ENCODE measurements at regions not wholly inside any gene's neighbourhood (a gene's known extent, or its start where the extent isn't known, plus 50 kb on each side); places are given as distances from the start of the nearest gene placed in this dataset.

DNA sequence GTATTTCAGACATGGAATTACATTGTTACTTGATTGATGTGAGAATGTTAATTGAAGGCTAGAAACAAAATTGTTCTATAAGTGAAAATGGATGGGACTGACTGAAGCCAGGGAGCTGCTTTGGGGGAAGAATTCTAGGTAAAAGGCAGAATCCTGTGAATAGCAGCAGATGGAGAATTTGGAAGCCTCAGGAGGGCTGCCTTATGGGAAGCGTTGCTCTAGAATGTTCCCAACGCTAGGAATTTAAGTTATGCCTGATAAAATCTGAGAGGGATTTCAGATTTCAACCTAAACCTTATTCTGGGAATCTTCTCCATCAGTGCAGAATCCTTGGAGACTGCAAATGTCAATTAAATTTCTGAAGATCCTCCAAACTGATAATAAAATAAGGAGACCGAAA lies 858.2 kb upstream of the FLRT2 start:
- TF ChIP-seq, protein P1, sequence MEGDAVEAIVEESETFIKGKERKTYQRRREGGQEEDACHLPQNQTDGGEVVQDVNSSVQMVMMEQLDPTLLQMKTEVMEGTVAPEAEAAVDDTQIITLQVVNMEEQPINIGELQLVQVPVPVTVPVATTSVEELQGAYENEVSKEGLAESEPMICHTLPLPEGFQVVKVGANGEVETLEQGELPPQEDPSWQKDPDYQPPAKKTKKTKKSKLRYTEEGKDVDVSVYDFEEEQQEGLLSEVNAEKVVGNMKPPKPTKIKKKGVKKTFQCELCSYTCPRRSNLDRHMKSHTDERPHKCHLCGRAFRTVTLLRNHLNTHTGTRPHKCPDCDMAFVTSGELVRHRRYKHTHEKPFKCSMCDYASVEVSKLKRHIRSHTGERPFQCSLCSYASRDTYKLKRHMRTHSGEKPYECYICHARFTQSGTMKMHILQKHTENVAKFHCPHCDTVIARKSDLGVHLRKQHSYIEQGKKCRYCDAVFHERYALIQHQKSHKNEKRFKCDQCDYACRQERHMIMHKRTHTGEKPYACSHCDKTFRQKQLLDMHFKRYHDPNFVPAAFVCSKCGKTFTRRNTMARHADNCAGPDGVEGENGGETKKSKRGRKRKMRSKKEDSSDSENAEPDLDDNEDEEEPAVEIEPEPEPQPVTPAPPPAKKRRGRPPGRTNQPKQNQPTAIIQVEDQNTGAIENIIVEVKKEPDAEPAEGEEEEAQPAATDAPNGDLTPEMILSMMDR (IDR thresholded peaks at IDR 0.05), result no peak
- TF ChIP-seq ESRRA (CRISPR knock-in tag; IDR thresholded peaks at IDR 0.05; ENCODE audit: borderline replicate concordance), result no peak
- TF ChIP-seq E2F4 (CRISPR knock-in tag; IDR thresholded peaks at IDR 0.05; ENCODE audit: borderline replicate concordance, low read depth), result no peak
- no peak for TF ChIP-seq TEAD4 (CRISPR knock-in tag; IDR thresholded peaks at IDR 0.05)
- no peak for TF ChIP-seq SP1 (CRISPR knock-in tag; conservative IDR thresholded peaks at IDR 0.05)
- TF ChIP-seq PRRX2 (CRISPR knock-in tag; IDR thresholded peaks at IDR 0.05), result no peak
- no peak for TF ChIP-seq JUN (CRISPR knock-in tag; IDR thresholded peaks at IDR 0.05)
- no peak for TF ChIP-seq ZNF121 (CRISPR knock-in tag; IDR thresholded peaks at IDR 0.05)
- no peak for TF ChIP-seq MXD4 (CRISPR knock-in tag; IDR thresholded peaks at IDR 0.05; ENCODE audit: borderline replicate concordance)
- TF ChIP-seq PRDM15 (CRISPR knock-in tag; IDR thresholded peaks at IDR 0.05), result no peak
- no peak for TF ChIP-seq RELA (CRISPR knock-in tag; IDR thresholded peaks at IDR 0.05; ENCODE audit: borderline replicate concordance)
- no peak for TF ChIP-seq TEAD1 (CRISPR knock-in tag; IDR thresholded peaks at IDR 0.05)

All from WTC11 (cell line).